Bone marrow (tissue), 2 donors: ENCODE measurements at regions not wholly inside any gene's neighbourhood (a gene's known extent, or its start where the extent isn't known, plus 50 kb on each side); places are given as distances from the start of the nearest gene placed in this dataset.

ENCODE experiments used
- DNase-seq, 2 donors: peaks; one replicate each; lab custom pipeline; 2025; lab: John Stamatoyannopoulos, UW

DNA sequence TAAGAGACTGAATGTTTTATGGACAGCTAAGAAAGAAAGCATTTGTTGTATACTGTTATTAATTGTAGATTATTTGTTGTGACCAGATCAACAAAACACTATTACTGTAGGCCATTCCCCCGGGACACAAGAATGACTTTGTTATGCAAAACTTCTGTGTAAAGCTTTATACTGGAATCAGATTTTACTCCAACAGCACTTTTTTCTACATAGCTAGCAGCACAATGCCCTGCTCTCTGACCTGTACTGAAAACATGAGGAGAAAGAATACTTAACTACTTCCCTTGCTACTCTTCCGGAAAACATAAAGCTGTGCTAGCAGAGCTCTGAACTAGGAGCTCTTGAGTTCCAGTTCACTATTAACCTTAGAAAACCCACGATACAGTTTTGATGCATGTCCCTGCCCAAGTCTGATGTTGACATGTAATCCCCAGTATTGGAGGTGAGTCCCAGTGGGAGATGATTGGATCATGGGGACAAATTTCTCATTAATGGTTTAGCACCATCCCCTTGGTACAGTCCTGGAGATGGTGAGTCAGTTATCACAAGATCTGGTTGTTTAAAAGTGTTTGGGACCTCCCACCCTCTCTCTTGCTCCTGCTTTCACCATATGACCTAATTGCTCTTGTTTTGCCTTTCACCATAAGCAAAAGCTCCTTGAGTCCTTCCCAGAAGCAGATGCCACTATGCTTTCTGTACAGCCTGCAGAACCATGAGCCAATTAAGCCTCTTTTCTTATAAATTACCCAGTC lies 601.1 kb upstream of the PIK3C3 start:
- no peak for DNase-seq

DNA sequence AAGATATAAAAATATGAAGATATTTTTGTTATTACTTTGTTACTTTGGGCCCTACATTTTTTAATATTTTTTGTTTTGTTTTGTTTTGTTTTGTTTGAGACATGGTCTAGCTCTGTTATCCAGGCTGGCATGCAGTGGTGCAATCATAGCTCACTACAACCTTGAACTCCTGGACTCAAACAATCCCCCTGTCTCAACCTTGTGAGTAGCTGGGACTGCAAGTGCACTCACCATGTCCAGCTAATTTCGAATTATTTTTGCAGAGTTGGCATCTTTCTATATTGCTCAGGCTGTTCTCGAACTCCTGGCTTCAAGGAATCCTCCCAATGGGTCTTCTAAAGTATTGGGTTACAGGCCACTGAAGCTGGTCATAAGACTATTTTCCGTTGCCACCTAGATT lies 603.6 kb upstream of the PIK3C3 start:
- no peak for DNase-seq

DNA sequence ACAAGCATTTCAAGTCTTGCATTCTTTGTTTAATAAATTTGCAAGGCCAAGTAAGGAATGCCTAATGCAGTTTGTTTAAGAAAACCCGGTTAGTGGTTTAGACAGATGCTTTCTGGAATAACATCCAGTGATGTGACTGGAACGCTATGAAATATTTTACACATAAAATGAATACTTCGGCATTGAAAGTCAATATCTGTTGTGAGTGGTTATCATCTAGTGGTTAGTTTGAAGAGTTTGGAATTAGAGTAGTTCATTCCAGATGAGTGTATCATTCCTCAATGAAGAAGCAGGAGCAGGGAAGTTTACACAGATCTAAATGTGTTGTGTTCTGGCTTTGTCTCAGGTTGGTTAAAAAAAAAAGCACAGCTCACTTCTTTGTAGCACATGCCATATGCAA lies 608.0 kb upstream of the PIK3C3 start:
- no peak for DNase-seq

DNA sequence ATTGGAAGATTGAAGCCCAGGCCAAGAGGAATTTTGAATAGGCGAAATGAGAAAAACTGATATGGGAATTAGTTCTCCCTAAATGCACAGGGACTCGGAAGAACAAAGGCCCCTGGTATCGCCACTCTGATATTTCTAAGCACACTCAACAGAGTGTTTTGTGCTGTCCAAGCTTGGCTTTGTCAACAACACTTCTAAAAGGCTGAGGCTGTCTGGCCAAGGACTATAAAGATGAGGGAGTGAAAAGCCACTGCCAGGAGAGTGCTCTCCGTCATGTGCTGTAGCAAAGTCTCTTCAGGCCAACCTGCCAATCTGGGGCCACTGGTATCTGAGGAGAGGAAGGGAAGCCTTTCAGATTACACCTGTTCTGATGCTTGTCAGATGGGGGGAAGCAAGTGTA lies 611.2 kb upstream of the PIK3C3 start:
- DNase-seq: no peak

DNA sequence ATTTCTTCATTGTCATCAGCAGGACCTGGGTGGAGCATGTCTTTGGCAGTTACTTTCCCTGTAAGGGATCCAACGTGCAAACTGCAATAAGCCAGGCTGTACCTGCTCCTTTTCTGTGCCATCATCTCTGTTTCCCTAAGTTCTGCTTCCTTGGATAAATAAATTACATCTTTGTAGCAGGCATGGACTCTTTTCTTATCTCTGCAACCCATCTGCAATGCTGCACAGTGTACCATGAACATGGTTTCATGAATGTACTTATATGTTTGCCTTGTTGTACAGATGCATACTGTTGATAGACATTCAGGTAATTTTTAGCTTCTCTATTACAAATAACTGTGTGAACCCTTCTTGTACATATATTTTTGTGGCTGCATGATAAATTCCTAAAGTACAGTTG lies 616.7 kb upstream of the PIK3C3 start:
- DNase-seq: no peak

DNA sequence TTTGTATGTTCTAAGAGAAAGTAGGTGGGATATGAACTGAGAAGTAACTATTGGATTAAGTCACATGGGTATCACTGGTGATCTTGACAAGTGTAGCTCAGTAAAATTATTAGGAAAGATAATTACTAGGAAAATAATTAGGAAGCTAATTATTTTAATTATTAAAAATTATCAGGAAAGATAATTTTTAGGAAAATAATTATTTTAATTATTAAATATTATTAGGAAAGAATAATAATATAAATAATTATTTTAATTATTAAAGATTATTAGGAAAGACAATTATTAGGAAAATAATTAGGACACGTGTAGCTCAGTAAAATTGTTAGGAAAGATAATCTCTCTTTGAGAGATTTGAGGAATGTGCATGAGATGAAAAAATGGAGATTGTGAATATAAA lies 623.4 kb upstream of the PIK3C3 start:
- no peak for DNase-seq

DNA sequence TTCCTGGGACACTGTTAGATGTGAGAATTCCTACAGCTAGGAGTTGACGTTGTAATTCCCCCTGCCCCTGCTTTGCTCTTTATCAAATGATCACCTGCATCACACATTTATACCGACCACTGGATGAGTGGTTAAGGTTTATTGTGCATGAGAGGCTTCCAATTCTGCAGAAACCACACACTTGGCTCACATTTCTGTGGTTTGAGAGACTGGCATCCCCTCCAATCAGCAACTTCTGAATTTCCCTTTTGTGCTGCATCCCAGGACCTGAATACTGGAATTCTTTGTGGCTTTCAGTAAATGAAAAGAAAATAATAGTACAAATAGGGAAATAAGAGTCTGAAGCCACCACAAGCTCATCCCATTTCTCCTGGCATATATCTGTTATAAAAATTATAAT lies 628.7 kb upstream of the PIK3C3 start:
- DNase-seq: no peak

DNA sequence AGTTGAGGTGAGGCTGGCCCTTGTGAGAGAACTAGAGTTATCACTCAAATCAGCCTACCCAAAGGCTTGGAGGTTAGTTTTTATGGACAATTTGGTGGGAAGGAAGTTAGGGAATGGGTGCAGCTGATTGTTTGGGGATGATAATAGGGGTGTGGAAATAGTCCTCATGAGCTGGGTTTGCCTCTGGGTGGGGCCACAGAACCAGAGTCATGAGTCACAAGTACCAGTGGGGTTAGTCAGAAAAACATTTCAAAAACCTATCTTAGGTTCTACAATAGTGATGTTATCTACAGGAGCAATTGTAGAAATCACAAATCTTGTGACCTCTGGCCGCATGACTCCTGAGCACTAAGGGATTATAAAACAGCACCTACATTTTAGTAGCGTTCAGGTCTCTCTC lies 630.1 kb upstream of the PIK3C3 start:
- DNase-seq: no peak

DNA sequence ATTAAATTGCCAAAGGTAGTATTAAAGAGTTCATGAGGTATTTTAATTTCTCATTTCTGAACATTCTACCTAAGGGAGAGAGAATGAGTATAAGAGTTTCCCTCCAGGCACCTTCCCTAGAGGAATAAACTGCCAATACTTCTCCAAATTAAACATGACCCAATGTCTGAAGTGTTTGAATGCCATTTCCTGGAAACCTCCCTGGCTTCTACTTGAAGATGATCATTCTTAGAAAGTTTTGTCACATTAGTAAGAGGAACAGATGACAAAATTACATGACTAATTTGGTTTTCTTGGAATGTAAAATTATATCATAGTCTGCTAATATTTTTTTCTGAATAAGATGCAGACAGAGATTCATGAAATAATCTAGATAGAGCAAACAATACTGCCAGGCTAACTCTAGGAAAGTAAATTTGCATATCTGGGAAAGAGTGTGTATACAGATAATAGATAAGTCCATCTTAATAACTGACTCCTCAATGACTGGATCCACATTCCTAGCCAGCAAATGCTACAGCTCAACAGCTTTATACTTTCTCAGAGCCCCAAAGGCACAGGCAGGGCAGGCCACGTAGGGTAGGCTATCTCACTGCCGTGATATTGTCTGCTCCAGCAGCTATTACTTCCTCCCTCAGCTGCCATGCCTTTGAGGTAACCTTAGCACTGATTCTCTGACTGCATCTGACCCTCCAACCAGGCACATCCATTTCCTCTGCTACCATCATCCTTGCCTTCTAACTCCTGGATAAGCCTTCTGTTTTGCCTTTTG lies 630.8 kb upstream of the PIK3C3 start:
- DNase-seq: no peak

DNA sequence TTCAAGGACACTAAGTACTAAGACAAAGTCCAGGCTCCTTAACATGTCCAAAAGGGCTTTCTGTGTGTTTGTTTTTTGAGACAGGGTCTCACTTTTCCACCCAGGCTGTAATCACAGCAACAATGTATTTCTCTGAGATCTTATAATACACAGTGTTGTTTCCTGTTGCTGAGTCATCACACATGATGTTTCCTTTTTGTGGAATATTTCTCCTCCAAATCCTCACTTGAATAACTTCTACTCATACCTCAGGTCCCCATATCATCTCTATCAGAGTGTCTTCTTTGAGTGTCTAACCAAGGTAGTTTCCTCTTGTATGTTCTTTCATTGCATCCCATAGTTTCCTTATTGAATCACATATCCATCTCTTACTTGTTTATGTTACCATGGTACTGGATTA lies 632.0 kb upstream of the PIK3C3 start:
- no peak for DNase-seq

DNA sequence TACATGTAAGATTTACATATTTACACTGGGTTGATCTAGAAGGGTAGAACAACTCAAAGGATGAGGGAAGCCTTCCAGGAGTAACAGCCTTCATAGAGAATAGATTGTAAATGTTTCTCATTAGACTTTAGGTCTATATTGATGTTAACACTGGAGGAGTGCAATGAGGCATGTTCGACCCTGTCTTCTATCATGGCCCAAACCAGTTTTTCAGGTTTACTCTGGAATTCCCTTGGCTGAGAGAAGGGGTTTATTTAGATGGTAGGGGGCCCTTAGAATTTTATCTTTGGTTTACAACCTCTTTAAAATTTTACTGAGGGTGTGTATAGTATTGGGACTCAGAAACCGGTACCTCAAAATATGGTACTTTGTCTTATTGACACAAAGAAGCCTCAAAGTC lies 634.9 kb upstream of the PIK3C3 start:
- no peak for DNase-seq

DNA sequence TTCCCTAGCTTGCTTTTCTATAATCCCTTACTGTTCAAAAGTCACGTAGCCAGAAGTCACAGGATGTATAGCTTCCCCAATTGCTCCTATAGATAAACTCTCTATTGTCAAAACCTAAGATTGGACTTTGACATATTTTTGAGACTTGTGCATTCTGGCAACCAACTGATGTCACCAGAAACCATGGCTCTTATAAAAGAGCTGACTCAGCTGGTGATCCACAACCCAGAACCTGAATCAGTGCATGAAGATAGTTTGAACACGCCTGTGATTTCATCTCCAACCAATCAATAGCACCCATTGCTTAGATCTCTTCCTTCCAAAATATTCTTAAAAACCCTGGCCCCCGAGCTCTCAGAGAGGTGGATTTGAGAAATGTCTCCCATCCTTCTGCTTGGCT lies 639.9 kb upstream of the PIK3C3 start:
- no peak for DNase-seq

DNA sequence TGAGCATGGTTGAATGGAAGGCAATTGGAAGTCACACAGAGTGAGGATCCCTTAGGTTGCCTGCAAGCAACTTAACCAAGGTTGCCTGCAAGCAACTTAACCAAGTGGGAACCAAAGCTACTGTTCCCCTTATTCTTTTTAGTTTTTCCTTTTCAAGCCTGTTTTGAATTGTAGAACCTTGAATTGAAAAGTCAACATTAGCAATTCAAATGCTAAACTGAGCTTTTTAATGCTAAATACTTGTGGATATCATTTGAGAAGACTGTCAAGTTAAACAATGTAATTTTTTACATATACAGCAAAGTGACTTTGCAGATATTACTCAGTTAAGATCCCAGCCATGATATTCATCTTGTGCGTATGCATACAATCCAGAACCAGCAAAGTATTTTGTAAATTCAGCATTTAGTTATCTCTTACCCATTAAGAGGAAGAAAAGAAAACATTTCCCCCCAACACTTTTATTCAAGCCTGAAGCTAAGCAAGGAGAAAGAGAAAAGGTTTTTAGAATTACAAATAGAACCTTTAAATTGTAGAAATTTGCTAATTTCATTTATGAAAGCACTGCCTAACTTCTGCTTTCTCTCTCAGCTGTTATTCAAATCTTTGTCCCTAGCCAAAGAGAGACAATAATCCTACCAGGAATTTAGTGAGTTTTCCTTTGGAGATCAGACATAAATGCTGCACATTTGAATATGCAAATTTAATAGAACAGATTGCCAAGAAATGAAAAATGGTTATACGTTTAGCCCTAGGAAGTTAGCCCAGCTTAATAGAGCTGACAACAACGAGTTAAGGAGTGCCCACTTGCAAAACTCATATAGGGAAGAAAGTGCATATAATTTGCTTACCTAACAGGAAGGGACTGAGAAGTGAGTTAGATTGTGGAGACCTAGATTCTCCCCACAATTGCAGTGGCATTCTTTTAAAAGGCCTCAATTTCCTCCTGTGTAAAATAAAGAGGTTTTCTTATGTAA lies 643.2 kb upstream of the PIK3C3 start:
- DNase-seq: no peak

DNA sequence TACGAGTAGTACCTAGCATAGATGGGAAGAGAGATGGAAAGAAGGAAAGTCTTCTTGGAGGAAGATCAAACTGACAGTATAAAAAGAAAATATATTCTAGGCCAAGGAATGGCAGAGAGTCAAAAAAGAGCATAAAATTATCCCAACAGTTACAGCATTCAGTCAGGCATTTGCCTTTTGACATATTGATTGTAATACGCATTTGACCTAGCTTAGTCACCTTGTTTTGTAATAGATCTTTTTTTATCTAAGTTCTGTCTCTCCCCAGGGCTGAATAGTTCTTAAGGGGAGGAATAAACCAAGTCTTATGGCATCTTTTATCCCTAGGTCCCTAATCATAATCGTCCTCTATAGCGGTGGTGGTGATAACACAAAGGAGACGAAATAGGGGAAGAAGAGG lies 657.3 kb upstream of the PIK3C3 start:
- DNase-seq: no peak

DNA sequence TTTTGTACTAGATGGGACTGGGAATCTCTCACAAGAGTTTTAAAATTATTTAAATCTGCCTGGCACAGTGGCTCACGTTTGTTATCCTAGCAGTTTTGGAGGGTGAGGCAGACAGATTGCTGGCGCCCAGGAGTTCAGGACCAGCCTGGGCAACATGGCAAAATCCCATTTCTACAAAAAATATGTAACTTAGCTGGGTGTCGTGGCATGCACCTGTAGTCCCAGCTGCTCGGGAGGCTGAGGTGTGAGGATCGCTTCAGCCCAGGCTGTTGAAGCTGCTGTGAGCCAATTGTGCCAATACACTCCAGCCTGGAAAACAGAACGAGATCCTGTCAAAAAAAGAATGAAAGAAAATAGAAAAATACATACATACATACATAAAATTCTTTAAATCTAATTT lies 685.7 kb upstream of the PIK3C3 start:
- no peak for DNase-seq

DNA sequence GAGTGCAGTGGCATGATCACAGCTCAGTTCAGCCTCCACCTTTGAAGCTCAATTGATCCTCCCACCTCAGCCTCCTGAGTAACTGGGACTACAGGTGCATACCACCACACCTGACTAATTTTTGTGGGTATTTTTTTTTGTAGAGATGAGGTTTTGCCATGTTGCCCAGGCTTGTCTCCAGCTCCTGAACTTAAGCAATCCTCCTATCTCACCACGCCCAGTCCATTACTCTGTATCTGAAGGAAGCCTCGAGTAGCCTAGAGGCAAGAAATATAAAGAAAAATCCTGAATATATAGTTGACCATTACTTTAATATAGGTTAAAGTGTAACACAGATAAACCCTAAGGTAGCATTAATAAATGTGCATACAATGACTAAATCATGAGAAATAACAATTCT lies 686.8 kb upstream of the PIK3C3 start:
- no peak for DNase-seq

DNA sequence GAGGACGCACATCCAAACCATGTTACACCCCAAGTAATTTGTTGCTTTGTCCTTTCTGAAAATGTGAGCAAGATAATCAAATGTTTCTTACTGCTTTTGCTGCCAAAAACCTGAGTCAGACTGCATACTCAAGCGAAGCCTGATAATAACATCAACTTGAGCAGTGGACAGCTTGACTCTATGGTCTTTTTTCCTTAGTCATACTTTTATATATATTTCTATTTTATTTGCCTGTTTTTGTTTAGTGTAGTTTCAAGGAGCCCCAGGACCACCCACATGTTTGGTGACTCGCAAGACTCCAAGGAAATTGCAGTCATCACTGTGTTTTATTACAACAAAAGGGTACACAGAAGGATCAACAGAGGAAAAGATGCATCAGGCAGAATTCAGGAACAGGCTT lies 688.4 kb upstream of the PIK3C3 start:
- DNase-seq: no peak

DNA sequence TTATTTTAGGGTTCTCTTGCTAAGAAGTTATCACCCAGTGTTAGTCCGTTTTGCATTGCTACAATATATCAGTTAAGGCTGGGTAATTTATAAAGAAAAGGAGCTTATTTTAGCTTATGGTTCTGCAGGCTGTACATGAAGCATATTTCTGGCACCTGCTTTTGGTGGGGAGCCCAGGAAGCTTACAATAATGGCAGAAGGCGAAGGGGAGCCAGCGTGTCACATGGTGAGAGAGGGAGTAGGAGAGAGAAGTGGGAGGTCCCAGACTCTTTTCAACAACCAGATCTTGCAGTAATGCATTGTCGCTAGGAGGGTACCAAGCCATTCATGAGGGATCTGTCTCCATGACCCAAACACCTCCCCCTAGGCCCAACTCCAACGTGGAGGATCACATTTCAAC lies 688.8 kb upstream of the PIK3C3 start:
- no peak for DNase-seq

DNA sequence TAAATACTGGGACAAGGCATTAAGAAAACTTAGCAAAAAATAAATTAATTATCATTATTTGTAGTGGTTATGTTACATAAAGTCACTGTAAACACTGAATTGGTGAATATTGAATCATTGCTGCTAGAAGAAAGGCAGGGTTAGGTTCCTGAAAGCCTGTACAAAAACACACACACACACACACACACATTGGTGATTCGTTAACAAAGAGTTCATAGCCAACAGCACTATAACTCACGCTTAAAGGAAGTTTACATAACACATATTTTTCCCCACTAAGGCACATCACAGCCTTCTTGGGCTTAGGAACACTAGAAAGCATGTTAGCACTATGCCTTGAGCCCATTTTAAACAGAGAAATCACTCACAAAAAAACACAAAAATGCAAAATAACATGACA lies 690.0 kb upstream of the PIK3C3 start:
- DNase-seq: no peak

DNA sequence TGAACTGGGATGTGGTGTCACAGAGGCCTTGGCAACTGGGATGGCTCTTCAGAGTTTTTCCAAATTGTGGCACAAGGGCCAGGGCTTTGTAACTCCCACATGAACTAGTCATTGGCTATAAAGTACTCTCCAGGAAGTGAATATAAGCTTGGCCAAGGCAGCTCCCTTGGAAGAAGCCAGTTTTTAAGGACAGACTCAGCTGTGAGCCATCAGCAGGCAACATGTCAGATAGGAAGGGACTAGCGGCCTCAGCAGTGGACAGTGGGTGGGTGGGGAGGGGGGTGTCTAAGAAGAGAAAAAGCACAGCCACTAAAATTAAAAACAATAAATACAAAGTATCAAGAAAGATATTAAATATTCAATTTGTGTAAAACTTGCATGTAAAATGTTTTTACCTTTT lies 691.1 kb upstream of the PIK3C3 start:
- DNase-seq: no peak

DNA sequence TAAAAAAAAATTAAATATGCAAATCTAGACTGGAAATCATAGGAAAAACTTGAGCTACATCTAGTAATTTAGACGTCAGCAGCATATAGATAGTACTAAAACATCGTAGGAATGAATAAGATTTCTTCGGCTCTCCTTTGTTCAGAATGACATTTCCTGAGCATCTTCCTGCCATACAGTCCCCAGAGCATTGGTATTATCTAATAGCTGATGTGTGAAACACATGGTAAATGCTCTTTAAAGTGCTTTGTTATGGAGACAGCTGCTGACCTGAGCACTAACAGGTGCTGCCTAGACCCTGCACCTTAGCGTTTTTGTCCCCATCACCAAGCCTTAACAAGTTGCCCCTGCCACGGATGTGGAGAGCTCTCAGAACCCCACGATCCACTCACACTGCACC lies 692.3 kb upstream of the PIK3C3 start:
- no peak for DNase-seq

DNA sequence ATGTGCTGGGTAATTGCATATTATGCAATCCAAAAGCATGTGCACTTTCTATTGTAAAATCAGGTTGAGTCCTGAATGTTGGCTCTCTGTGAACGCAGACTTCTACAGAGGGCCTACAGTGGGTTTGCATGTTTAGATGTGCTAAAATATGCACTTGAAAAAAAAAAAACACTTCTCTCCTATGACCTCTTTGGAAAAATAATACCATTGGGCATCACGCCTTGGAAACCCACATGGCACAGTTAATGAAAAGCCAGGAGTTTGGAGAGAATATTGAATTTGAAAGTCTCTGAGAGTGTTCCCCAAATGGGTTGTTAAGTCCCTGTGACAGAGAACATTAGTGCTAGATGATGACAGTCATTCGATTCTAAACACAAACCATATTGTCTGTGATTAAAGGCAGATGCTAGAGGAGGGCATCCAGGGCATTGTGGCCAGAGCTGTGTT lies 710.4 kb upstream of the PIK3C3 start:
- no peak for DNase-seq

DNA sequence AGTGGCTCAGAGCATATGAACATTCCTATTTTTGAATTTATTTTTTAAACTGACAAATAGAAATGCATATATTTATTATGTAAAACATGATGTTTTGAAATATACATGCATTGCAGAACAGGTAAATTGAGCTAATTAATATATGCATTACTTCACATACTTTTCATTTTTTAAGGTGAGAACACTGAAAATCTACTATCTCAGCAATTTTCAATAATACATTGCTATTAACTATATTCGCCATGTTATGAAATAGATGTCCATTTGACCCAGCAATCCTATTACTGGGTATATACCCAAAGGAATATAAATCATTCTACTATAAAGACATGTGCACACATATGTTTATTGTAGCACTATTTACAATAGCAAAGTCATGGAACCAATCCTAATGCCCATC lies 717.7 kb upstream of the PIK3C3 start:
- no peak for DNase-seq
